ENCODE measurements at regions not wholly inside any gene's neighbourhood (a gene's known extent, or its start where the extent isn't known, plus 50 kb on each side); places are given as distances from the start of the nearest gene placed in this dataset.
"Not testable (repeated sequence)": the region's sequence is repeated elsewhere in the genome, so short reads cannot be mapped to it uniquely, and the experiment has no call there.

- H3K14ac ChIP-seq (ENCODE audit: low read length) = no peak overlapping the region
- H3K79me1 ChIP-seq (ENCODE audit: low read length) = no peaks in the 10 kb centered on the region
- H3K9ac ChIP-seq (ENCODE audit: low read length) = no peak overlapping the region
- no peak overlapping the region for H2AFZ ChIP-seq (ENCODE audit: insufficient read depth, low read length, poor library complexity)
- no peak overlapping the region for H2BK5ac ChIP-seq (ENCODE audit: low read depth, low read length, poor library complexity)
- no peak overlapping the region for H3K23ac ChIP-seq (ENCODE audit: low read length)
- no peak overlapping the region for H3K18ac ChIP-seq (ENCODE audit: low read length)
- no peak for DNase-seq
- no peak overlapping the region for H3K4me2 ChIP-seq (ENCODE audit: low read length)
- no peak overlapping the region for H4K12ac ChIP-seq (ENCODE audit: low read depth, low read length)
- no peak overlapping the region for H3K27ac ChIP-seq (ENCODE audit: low read depth, low read length)
- no peak overlapping the region for H2BK12ac ChIP-seq (ENCODE audit: low read length)
- no peak overlapping the region for H4K91ac ChIP-seq (ENCODE audit: low read depth, low read length)
- no CpG with 5 or more reads among the region's 5 CpGs for WGBS (ENCODE audit: extremely low coverage, insufficient coverage, insufficient read length)
- no peaks in the 10 kb centered on the region for H3K79me2 ChIP-seq (ENCODE audit: control insufficient read depth, insufficient read depth, low read length, poor library complexity)
- peaks cover 2% of the 10 kb centered on the region for H3K9me3 ChIP-seq (ENCODE audit: insufficient read depth, low read depth, low read length)
- H3K27me3 ChIP-seq (ENCODE audit: insufficient read depth, low read length) = no peaks in the 10 kb centered on the region
- no peak overlapping the region for H4K8ac ChIP-seq (ENCODE audit: low read depth, low read length)
- no peak overlapping the region for H3K4ac ChIP-seq (ENCODE audit: low read depth, low read length)
- no peaks in the 10 kb centered on the region for H3K4me1 ChIP-seq (ENCODE audit: control insufficient read depth in 1 of 2, insufficient read depth in 2 of 2, low read length in 2 of 2)
- H3K4me3 ChIP-seq (ENCODE audit: low read depth, low read length) = no peak overlapping the region
- no peak overlapping the region for H2AK5ac ChIP-seq (ENCODE audit: low read length)
- no peaks in the 10 kb centered on the region for H3K36me3 ChIP-seq (ENCODE audit: control insufficient read depth in 1 of 2, insufficient read depth in 2 of 2, low read length in 2 of 2)
- H2BK120ac ChIP-seq (ENCODE audit: insufficient read depth, low read length, poor library complexity) = no peak overlapping the region
Measured at GRCh38 chr2:7755879-7756278, 838.7 kb downstream of the RNF144A start.

- Histone ChIP-seq H3K4me1 (ENCODE audit: control insufficient read depth in 1 of 2, insufficient read depth in 2 of 2, low read length in 2 of 2) (no peaks in the 10 kb centered on the region), H3K27ac (ENCODE audit: low read depth, low read length) (no peak overlapping the region), H4K12ac (ENCODE audit: low read depth, low read length) (no peak overlapping the region), H3K23ac (ENCODE audit: low read length) (no peak overlapping the region), H3K4me3 (ENCODE audit: low read depth, low read length) (no peak overlapping the region), H2AK5ac (ENCODE audit: low read length) (no peak overlapping the region), H2AFZ (ENCODE audit: insufficient read depth, low read length, poor library complexity) (no peak overlapping the region), H4K8ac (ENCODE audit: low read depth, low read length) (no peak overlapping the region), H2BK120ac (ENCODE audit: insufficient read depth, low read length, poor library complexity) (no peak overlapping the region), H3K36me3 (ENCODE audit: control insufficient read depth in 1 of 2, insufficient read depth in 2 of 2, low read length in 2 of 2) (no peaks in the 10 kb centered on the region), H3K4me2 (ENCODE audit: low read length) (no peak overlapping the region), H3K79me1 (ENCODE audit: low read length) (no peaks in the 10 kb centered on the region), H2BK12ac (ENCODE audit: low read length) (no peak overlapping the region), H3K14ac (ENCODE audit: low read length) (no peak overlapping the region), H2BK5ac (ENCODE audit: low read depth, low read length, poor library complexity) (no peak overlapping the region), H3K27me3 (ENCODE audit: insufficient read depth, low read length) (no peaks in the 10 kb centered on the region), H3K4ac (ENCODE audit: low read depth, low read length) (no peak overlapping the region), H3K79me2 (ENCODE audit: control insufficient read depth, insufficient read depth, low read length, poor library complexity) (no peaks in the 10 kb centered on the region), H3K9ac (ENCODE audit: low read length) (no peak overlapping the region), H3K9me3 (ENCODE audit: insufficient read depth, low read depth, low read length) (peaks cover 2% of the 10 kb centered on the region), H3K18ac (ENCODE audit: low read length) (no peak overlapping the region), H4K91ac (ENCODE audit: low read depth, low read length) (no peak overlapping the region)
- no peak for DNase-seq
- WGBS (ENCODE audit: extremely low coverage, insufficient coverage, insufficient read length) = no CpG with 5 or more reads among the region's 3 CpGs
Measured at GRCh38 chr2:7758073-7758759, 841.0 kb downstream of the RNF144A start.

GRCh38 chr2:7759898-7760297 is 842.7 kb downstream of the RNF144A start:
- no peak overlapping the region for H2BK5ac ChIP-seq (ENCODE audit: low read depth, low read length, poor library complexity)
- H3K9me3 ChIP-seq (ENCODE audit: insufficient read depth, low read depth, low read length) = peaks cover 2% of the 10 kb centered on the region
- no peak overlapping the region for H3K14ac ChIP-seq (ENCODE audit: low read length)
- H3K27me3 ChIP-seq (ENCODE audit: insufficient read depth, low read length) = no peaks in the 10 kb centered on the region
- H3K4me2 ChIP-seq (ENCODE audit: low read length) = no peak overlapping the region
- no peak overlapping the region for H3K4me3 ChIP-seq (ENCODE audit: low read depth, low read length)
- DNase-seq = no peak
- H2BK120ac ChIP-seq (ENCODE audit: insufficient read depth, low read length, poor library complexity) = no peak overlapping the region
- H4K91ac ChIP-seq (ENCODE audit: low read depth, low read length) = no peak overlapping the region
- WGBS (ENCODE audit: extremely low coverage, insufficient coverage, insufficient read length) = no CpG with 5 or more reads among the region's 3 CpGs
- no peak overlapping the region for H2BK12ac ChIP-seq (ENCODE audit: low read length)
- H3K4ac ChIP-seq (ENCODE audit: low read depth, low read length) = no peak overlapping the region
- H2AFZ ChIP-seq (ENCODE audit: insufficient read depth, low read length, poor library complexity) = no peak overlapping the region
- H3K23ac ChIP-seq (ENCODE audit: low read length) = no peak overlapping the region
- H4K12ac ChIP-seq (ENCODE audit: low read depth, low read length) = no peak overlapping the region
- no peak overlapping the region for H3K9ac ChIP-seq (ENCODE audit: low read length)
- H4K8ac ChIP-seq (ENCODE audit: low read depth, low read length) = no peak overlapping the region
- H3K4me1 ChIP-seq (ENCODE audit: control insufficient read depth in 1 of 2, insufficient read depth in 2 of 2, low read length in 2 of 2) = no peaks in the 10 kb centered on the region
- no peaks in the 10 kb centered on the region for H3K79me1 ChIP-seq (ENCODE audit: low read length)
- H2AK5ac ChIP-seq (ENCODE audit: low read length) = no peak overlapping the region
- H3K27ac ChIP-seq (ENCODE audit: low read depth, low read length) = no peak overlapping the region
- no peaks in the 10 kb centered on the region for H3K79me2 ChIP-seq (ENCODE audit: control insufficient read depth, insufficient read depth, low read length, poor library complexity)
- H3K18ac ChIP-seq (ENCODE audit: low read length) = no peak overlapping the region
- H3K36me3 ChIP-seq (ENCODE audit: control insufficient read depth in 1 of 2, insufficient read depth in 2 of 2, low read length in 2 of 2) = no peaks in the 10 kb centered on the region

- H3K9ac ChIP-seq (ENCODE audit: low read length); H3K27me3 ChIP-seq (ENCODE audit: insufficient read depth, low read length); H3K79me2 ChIP-seq (ENCODE audit: control insufficient read depth, insufficient read depth, low read length, poor library complexity); H3K18ac ChIP-seq (ENCODE audit: low read length); H3K36me3 ChIP-seq (ENCODE audit: control insufficient read depth in 1 of 2, insufficient read depth in 2 of 2, low read length in 2 of 2); H2BK12ac ChIP-seq (ENCODE audit: low read length); H3K4me1 ChIP-seq (ENCODE audit: control insufficient read depth in 1 of 2, insufficient read depth in 2 of 2, low read length in 2 of 2); H3K4ac ChIP-seq (ENCODE audit: low read depth, low read length); DNase-seq; H3K9me3 ChIP-seq (ENCODE audit: insufficient read depth, low read depth, low read length); H3K4me3 ChIP-seq (ENCODE audit: low read depth, low read length); H2BK120ac ChIP-seq (ENCODE audit: insufficient read depth, low read length, poor library complexity); H4K8ac ChIP-seq (ENCODE audit: low read depth, low read length); H3K14ac ChIP-seq (ENCODE audit: low read length); H2AFZ ChIP-seq (ENCODE audit: insufficient read depth, low read length, poor library complexity); H2BK5ac ChIP-seq (ENCODE audit: low read depth, low read length, poor library complexity); H4K91ac ChIP-seq (ENCODE audit: low read depth, low read length); H3K4me2 ChIP-seq (ENCODE audit: low read length); H3K79me1 ChIP-seq (ENCODE audit: low read length); H4K12ac ChIP-seq (ENCODE audit: low read depth, low read length); H2AK5ac ChIP-seq (ENCODE audit: low read length); H3K23ac ChIP-seq (ENCODE audit: low read length); H3K27ac ChIP-seq (ENCODE audit: low read depth, low read length): not testable (repeated sequence)
- WGBS (ENCODE audit: extremely low coverage, insufficient coverage, insufficient read length) = no CpG with 5 or more reads among the region's 3 CpGs
Measured at GRCh38 chr2:7763418-7763817, 846.2 kb downstream of the RNF144A start.

All from trophoblast cell (in vitro differentiated cells and primary cell).